GM19099 (cell line): ENCODE measurements at regions not wholly inside any gene's neighbourhood (a gene's known extent, or its start where the extent isn't known, plus 50 kb on each side); places are given as distances from the start of the nearest gene placed in this dataset.

Experiments used
- POLR2A ChIP-seq: IDR thresholded peaks from 3 replicates; pipeline ENCODE4 v1.6.1; 2011; ENCODE audit warnings: low read depth; ENCODE audit not compliant: insufficient read length; ENCODE audit errors: extremely low read depth

- no peak for TF ChIP-seq POLR2A
Measured at GRCh38 chr2:177106212-177106611, 106.4 kb upstream of the HNRNPA3 start.

- TF ChIP-seq POLR2A, result no peak
Measured at GRCh38 chr2:177108890-177109289, 103.7 kb upstream of the HNRNPA3 start.

GRCh38 chr2:177114712-177115111 lies 97.9 kb upstream of the HNRNPA3 start:
- TF ChIP-seq POLR2A, result no peak

- TF ChIP-seq POLR2A, result no peak
Measured at GRCh38 chr2:177117755-177118154, 94.8 kb upstream of the HNRNPA3 start.

GRCh38 chr2:177118636-177119035 lies 94.0 kb upstream of the HNRNPA3 start:
- TF ChIP-seq POLR2A, result no peak

- TF ChIP-seq POLR2A, result no peak
Measured at GRCh38 chr2:177119099-177119498, 93.5 kb upstream of the HNRNPA3 start.

- no peak for TF ChIP-seq POLR2A
Measured at GRCh38 chr2:177123048-177123447, 89.5 kb upstream of the HNRNPA3 start.

GRCh38 chr2:177124371-177124770 lies 88.2 kb upstream of the HNRNPA3 start:
- no peak for TF ChIP-seq POLR2A

- TF ChIP-seq POLR2A, result no peak
Measured at GRCh38 chr2:177127821-177128220, 84.8 kb upstream of the HNRNPA3 start.

- TF ChIP-seq POLR2A, result no peak
Measured at GRCh38 chr2:177129610-177130009, 83.0 kb upstream of the HNRNPA3 start.

GRCh38 chr2:177131858-177132257 lies 80.7 kb upstream of the HNRNPA3 start:
- no peak for TF ChIP-seq POLR2A

- TF ChIP-seq POLR2A, result no peak
Measured at GRCh38 chr2:177138823-177139222, 73.8 kb upstream of the HNRNPA3 start.

GRCh38 chr2:177141866-177142265 lies 70.7 kb upstream of the HNRNPA3 start:
- TF ChIP-seq POLR2A, result no peak

GRCh38 chr2:177143444-177143843 lies 69.2 kb upstream of the HNRNPA3 start:
- no peak for TF ChIP-seq POLR2A

GRCh38 chr2:177147093-177147694 lies 65.4 kb upstream of the HNRNPA3 start:
- no peak for TF ChIP-seq POLR2A

- TF ChIP-seq POLR2A, result no peak
Measured at GRCh38 chr2:177147834-177148445, 64.7 kb upstream of the HNRNPA3 start.
